ENCODE measurements at regions not wholly inside any gene's neighbourhood (a gene's known extent, or its start where the extent isn't known, plus 50 kb on each side); places are given as distances from the start of the nearest gene placed in this dataset.

DNA sequence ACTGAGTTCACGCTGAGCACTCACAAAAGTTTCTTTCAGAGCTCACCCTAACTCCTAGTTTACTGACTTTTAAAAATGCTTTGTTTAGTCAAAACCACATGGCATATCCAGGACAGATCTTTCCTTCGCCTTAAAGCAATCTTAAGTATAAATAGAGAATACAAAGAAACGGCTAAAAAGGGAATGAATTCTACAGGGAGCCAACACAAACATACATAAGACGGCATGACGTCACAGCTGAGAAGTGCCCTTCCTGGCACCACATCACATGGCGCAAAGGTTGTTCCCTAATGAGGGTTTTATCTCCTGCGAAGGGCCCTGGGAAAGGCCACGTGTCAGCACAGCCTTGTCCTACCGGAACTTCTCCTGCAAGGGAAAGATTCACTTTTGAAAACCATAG, 141.3 kb downstream of the IRX1 start:
- no peak overlapping the region for H3K4me3 Mint-ChIP-seq
- DNase-seq (ENCODE audit: low spot score) (no peak), ATAC-seq (no peak)
- H3K27ac ChIP-seq (ENCODE audit: low read depth) = no peak overlapping the region
- peaks cover 6% of the 10 kb centered on the region; the same call in 1 of the 3 replicates for H3K4me1 Mint-ChIP-seq
- no peaks in the 10 kb centered on the region for H3K9me2 ChIP-seq (ENCODE audit: insufficient read depth)
- H3K27me3 ChIP-seq (ENCODE audit: insufficient read depth) = no peaks in the 10 kb centered on the region
- no peaks in the 10 kb centered on the region for H4K20me1 ChIP-seq (replicated peaks; ENCODE audit: insufficient read depth)
- no peaks in the 10 kb centered on the region for H3K9me3 Mint-ChIP-seq
- H3K36me3 Mint-ChIP-seq (ENCODE audit: low read depth) = no peaks in the 10 kb centered on the region
- H3F3A ChIP-seq (replicated peaks; ENCODE audit: low read depth) = no peaks in the 10 kb centered on the region
- H3K79me2 ChIP-seq (replicated peaks; ENCODE audit: insufficient read depth) = no peaks in the 10 kb centered on the region
- peak overlapping the region; percentile 80; the same call in 1 of the 2 replicates for H2AFZ ChIP-seq
- no peak overlapping the region for H3K27ac Mint-ChIP-seq
- no peak for TF ChIP-seq EZH2 (IDR thresholded peaks at IDR 0.05; ENCODE audit: low read depth, unreplicated experiment)
- no peak for TF ChIP-seq CTCF (conservative IDR thresholded peaks at IDR 0.05; ENCODE audit: low read depth in 2 of 2)
- TF ChIP-seq ZNF331 (CRISPR knock-in tag; IDR thresholded peaks at IDR 0.05; ENCODE audit: low read depth) = no peak
- no peak for TF ChIP-seq POLR2AphosphoS5 (IDR thresholded peaks at IDR 0.05; ENCODE audit: low read depth)
- no peak for TF ChIP-seq STAT1 (IDR thresholded peaks at IDR 0.05; ENCODE audit: unreplicated experiment)
- TF ChIP-seq EZH2phosphoT487 (IDR thresholded peaks at IDR 0.05; ENCODE audit: unreplicated experiment) = no peak
- TF ChIP-seq ZNF462 (CRISPR knock-in tag; IDR thresholded peaks at IDR 0.05) = no peak
- no peak for TF ChIP-seq ZNF114 (CRISPR knock-in tag; IDR thresholded peaks at IDR 0.05)
- no peak for TF ChIP-seq REST (IDR thresholded peaks at IDR 0.05; ENCODE audit: unreplicated experiment)
- no peak for TF ChIP-seq CREB1 (CRISPR knock-in tag; IDR thresholded peaks at IDR 0.05; ENCODE audit: low read depth)
- TF ChIP-seq JUNB (IDR thresholded peaks at IDR 0.05; ENCODE audit: unreplicated experiment) = no peak
- TF ChIP-seq, protein P1, sequence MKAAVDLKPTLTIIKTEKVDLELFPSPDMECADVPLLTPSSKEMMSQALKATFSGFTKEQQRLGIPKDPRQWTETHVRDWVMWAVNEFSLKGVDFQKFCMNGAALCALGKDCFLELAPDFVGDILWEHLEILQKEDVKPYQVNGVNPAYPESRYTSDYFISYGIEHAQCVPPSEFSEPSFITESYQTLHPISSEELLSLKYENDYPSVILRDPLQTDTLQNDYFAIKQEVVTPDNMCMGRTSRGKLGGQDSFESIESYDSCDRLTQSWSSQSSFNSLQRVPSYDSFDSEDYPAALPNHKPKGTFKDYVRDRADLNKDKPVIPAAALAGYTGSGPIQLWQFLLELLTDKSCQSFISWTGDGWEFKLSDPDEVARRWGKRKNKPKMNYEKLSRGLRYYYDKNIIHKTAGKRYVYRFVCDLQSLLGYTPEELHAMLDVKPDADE (IDR thresholded peaks at IDR 0.05) = no peak
- no peak for TF ChIP-seq NANOG (IDR thresholded peaks at IDR 0.05; ENCODE audit: borderline replicate concordance)
- peaks cover 3% of the 10 kb centered on the region for H3K27me3 Mint-ChIP-seq (ENCODE audit: insufficient read depth, low read depth, poor library complexity)
- no peak overlapping the region for H3K4me3 ChIP-seq
- no peaks in the 10 kb centered on the region for H3K4me1 ChIP-seq (ENCODE audit: insufficient read depth)
- H3K36me3 ChIP-seq (ENCODE audit: insufficient read depth) = no peaks in the 10 kb centered on the region
- H3K4me2 ChIP-seq = no peak overlapping the region

All from GM23338 (cell line).